Trophoblast cell (in vitro differentiated cells and primary cell): ENCODE measurements at regions not wholly inside any gene's neighbourhood (a gene's known extent, or its start where the extent isn't known, plus 50 kb on each side); places are given as distances from the start of the nearest gene placed in this dataset.

Experiments used
- DNase-seq, 2 donors: peaks; one replicate each; pipeline ENCODE4 v3.0.0-alpha.2; 2016
- H2AFZ ChIP-seq: 2 replicates; pipeline ENCODE4 v1.6.1; 2013; ENCODE audit warnings: low read length, moderate library complexity, mild to moderate bottlenecking; ENCODE audit not compliant: insufficient read depth, poor library complexity
- H2AK5ac ChIP-seq: 2 replicates; pipeline ENCODE4 v1.6.1; 2013; ENCODE audit warnings: mild to moderate bottlenecking, low read length
- H2BK120ac ChIP-seq: 2 replicates; pipeline ENCODE4 v1.6.1; 2013; ENCODE audit warnings: low read length, mild to moderate bottlenecking, moderate library complexity; ENCODE audit not compliant: insufficient read depth, poor library complexity
- H2BK12ac ChIP-seq: 2 replicates; pipeline ENCODE4 v1.6.1; 2013; ENCODE audit warnings: mild to moderate bottlenecking, low read length, moderate library complexity
- H2BK5ac ChIP-seq: 2 replicates; pipeline ENCODE4 v1.6.1; 2013; ENCODE audit warnings: low read length, low read depth, moderate library complexity, mild to moderate bottlenecking; ENCODE audit not compliant: poor library complexity
- H3K14ac ChIP-seq: 2 replicates; pipeline ENCODE4 v1.6.1; 2013; ENCODE audit warnings: mild to moderate bottlenecking, low read length
- H3K18ac ChIP-seq: 2 replicates; pipeline ENCODE4 v1.6.1; 2013; ENCODE audit warnings: mild to moderate bottlenecking, low read length
- H3K23ac ChIP-seq: 2 replicates; pipeline ENCODE4 v1.6.1; 2013; ENCODE audit warnings: low read length
- H3K27ac ChIP-seq: 2 replicates; pipeline ENCODE4 v1.5.1; 2013; ENCODE audit warnings: low read depth, mild to moderate bottlenecking, inconsistent platforms, low read length, moderate library complexity
- H3K27me3 ChIP-seq: 2 replicates; pipeline ENCODE4 v1.6.1; 2013; ENCODE audit warnings: inconsistent platforms, mild to moderate bottlenecking, low read length, moderate library complexity; ENCODE audit not compliant: insufficient read depth
- H3K36me3 ChIP-seq, 2 experiments: 1 replicate in 1 of 2; 2 replicates in 1 of 2; pipeline ENCODE4 v1.6.1; 2013; ENCODE audit warnings: low read length in 2 of 2, mild to moderate bottlenecking in 2 of 2, moderate library complexity in 1 of 2; ENCODE audit not compliant: insufficient read depth in 2 of 2, control insufficient read depth in 1 of 2
- H3K4ac ChIP-seq: 2 replicates; pipeline ENCODE4 v1.6.1; 2013; ENCODE audit warnings: low read depth, mild to moderate bottlenecking, low read length, moderate library complexity
- H3K4me1 ChIP-seq, 2 experiments: 1 replicate in 1 of 2; 2 replicates in 1 of 2; pipeline ENCODE4 v1.6.1; 2013; ENCODE audit warnings: low read length in 2 of 2, mild to moderate bottlenecking in 2 of 2, moderate library complexity in 1 of 2; ENCODE audit not compliant: insufficient read depth in 2 of 2, control insufficient read depth in 1 of 2
- H3K4me2 ChIP-seq: 2 replicates; pipeline ENCODE4 v1.6.1; 2013; ENCODE audit warnings: inconsistent platforms, mild to moderate bottlenecking, low read length, moderate library complexity
- H3K4me3 ChIP-seq: 2 replicates; pipeline ENCODE4 v1.5.1; 2013; ENCODE audit warnings: mild to moderate bottlenecking, low read depth, low read length, inconsistent platforms
- H3K79me1 ChIP-seq: one replicate; pipeline ENCODE4 v1.6.1; 2013; ENCODE audit warnings: low read length
- H3K79me2 ChIP-seq: 2 replicates; pipeline ENCODE4 v1.6.1; 2013; ENCODE audit warnings: low read length, mild to moderate bottlenecking; ENCODE audit not compliant: control insufficient read depth, insufficient read depth, poor library complexity
- H3K9ac ChIP-seq: 2 replicates; pipeline ENCODE4 v1.6.1; 2013; ENCODE audit warnings: mild to moderate bottlenecking, low read length
- H3K9me3 ChIP-seq: 2 replicates; pipeline ENCODE4 v1.6.1; 2013; ENCODE audit warnings: low read depth, mild to moderate bottlenecking, control low read depth, inconsistent platforms, low read length; ENCODE audit not compliant: insufficient read depth
- H4K12ac ChIP-seq: 2 replicates; pipeline ENCODE4 v1.6.1; 2013; ENCODE audit warnings: low read depth, mild to moderate bottlenecking, low read length, moderate library complexity
- H4K8ac ChIP-seq: 2 replicates; pipeline ENCODE4 v1.6.1; 2013; ENCODE audit warnings: low read depth, mild to moderate bottlenecking, low read length, moderate library complexity
- H4K91ac ChIP-seq: one replicate; pipeline ENCODE4 v1.6.1; 2013; ENCODE audit warnings: low read depth, mild to moderate bottlenecking, low read length, moderate library complexity
- WGBS: extraction: QIAGEN DNeasy Blood & Tissue Kit; methylation state at CpG from one replicate; pipeline ENCODE4 v1.1.7; 2013; ENCODE audit warnings: missing lambda C conversion rate; ENCODE audit not compliant: insufficient read length, insufficient coverage; ENCODE audit errors: extremely low coverage; 5-methylcytosine and 5-hydroxymethylcytosine counted together

DNA sequence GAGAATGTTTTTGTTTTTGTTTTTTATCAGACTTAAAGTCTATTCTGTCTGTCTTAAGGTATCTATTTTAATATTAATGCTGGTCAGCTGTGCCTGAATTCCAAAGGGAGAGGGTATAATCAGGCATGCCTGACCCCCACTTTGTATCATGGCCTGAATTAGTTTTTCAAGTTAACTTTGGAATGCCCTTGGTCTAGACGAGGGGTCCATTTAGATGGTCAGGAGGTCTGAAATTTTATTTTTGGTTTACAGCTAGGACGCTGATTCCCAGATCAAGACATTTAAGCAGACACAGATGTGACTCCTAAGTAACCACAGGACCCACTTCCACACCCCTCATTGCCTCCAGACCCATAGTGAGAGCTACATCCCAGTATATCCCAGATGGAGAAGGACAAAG is 189.5 kb downstream of the ARHGAP12 start:
- Histone ChIP-seq H2BK5ac (no peak overlapping the region), H3K23ac (no peak overlapping the region), H3K4me1 (peaks cover 0 to 2% of the 10 kb centered on the region in 2 experiments), H2AFZ (no peak overlapping the region), H3K14ac (no peak overlapping the region), H3K27me3 (no peaks in the 10 kb centered on the region), H2AK5ac (no peak overlapping the region), H3K4me2 (no peak overlapping the region), H3K27ac (no peak overlapping the region), H4K8ac (no peak overlapping the region), H2BK120ac (no peak overlapping the region), H4K12ac (no peak overlapping the region), H3K79me1 (no peaks in the 10 kb centered on the region), H2BK12ac (no peak overlapping the region), H3K4ac (no peak overlapping the region), H4K91ac (no peak overlapping the region), H3K9me3 (peaks cover 2% of the 10 kb centered on the region), H3K18ac (no peak overlapping the region), H3K36me3 (no peaks in the 10 kb centered on the region), H3K9ac (no peak overlapping the region), H3K79me2 (no peaks in the 10 kb centered on the region), H3K4me3 (no peak overlapping the region)
- DNase-seq, result no peak
- no CpG with 5 or more reads among the region's 2 CpGs for WGBS

DNA sequence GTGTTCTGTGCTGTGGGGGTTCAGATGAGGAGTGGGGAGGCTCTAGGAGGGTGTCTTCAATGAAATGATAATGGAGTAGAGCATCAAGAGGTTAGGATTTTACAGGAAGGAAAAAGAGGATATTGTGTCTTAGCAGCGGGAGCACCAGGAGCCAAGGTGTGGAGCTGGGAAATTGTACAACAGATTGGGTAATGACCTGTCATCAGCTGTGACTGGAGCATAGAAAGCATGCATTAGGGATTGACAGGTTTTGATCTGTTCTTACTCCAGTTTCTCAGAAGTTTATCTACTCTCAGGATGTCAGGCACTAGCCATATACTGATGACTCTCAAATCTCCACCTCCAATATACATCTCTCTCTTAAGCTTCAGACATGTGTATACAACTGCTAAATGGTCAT is 196.9 kb downstream of the ARHGAP12 start:
- no peak overlapping the region for H3K4me2 ChIP-seq
- H2AFZ ChIP-seq, result no peak overlapping the region
- no peaks in the 10 kb centered on the region for H3K4me1 ChIP-seq
- no peaks in the 10 kb centered on the region for H3K79me1 ChIP-seq
- no peak overlapping the region for H2AK5ac ChIP-seq
- H3K4ac ChIP-seq, result no peak overlapping the region
- H3K23ac ChIP-seq, result no peak overlapping the region
- H3K4me3 ChIP-seq, result no peak overlapping the region
- peaks cover 5% of the 10 kb centered on the region for H3K9me3 ChIP-seq
- no peak overlapping the region for H2BK12ac ChIP-seq
- H4K91ac ChIP-seq, result no peak overlapping the region
- no peaks in the 10 kb centered on the region for H3K36me3 ChIP-seq
- no peak overlapping the region for H3K9ac ChIP-seq
- no peak overlapping the region for H2BK120ac ChIP-seq
- H3K27me3 ChIP-seq, result no peaks in the 10 kb centered on the region
- H3K14ac ChIP-seq, result no peak overlapping the region
- H4K8ac ChIP-seq, result no peak overlapping the region
- no peak overlapping the region for H3K18ac ChIP-seq
- no peaks in the 10 kb centered on the region for H3K79me2 ChIP-seq
- no peak overlapping the region for H2BK5ac ChIP-seq
- H3K27ac ChIP-seq, result no peak overlapping the region
- no peak overlapping the region for H4K12ac ChIP-seq
- no peak for DNase-seq
- no CpG with 5 or more reads among the region's 1 CpG for WGBS

DNA sequence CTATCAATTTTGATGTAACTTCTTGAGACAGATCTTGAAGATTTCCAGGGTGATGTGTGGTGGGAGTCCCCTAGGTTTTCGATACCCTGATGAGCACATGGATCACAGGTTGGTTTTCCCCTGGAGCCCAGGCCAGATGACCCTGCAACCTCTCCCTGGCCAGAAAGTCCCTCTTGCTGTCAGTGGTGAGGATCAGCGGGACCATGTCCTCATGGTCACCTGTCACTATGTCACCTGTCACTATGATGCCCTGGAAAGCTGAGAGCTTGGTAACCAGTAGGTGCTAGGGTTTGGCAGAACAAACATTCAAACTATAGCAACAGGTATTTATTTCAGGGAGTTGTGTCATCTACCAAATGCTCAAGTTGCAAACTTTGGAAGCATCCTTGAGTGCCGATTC is 197.9 kb downstream of the ARHGAP12 start:
- no peak overlapping the region for H2BK12ac ChIP-seq
- H3K23ac ChIP-seq, result no peak overlapping the region
- no peak overlapping the region for H4K8ac ChIP-seq
- H4K91ac ChIP-seq, result no peak overlapping the region
- no peaks in the 10 kb centered on the region for H3K79me1 ChIP-seq
- no peak overlapping the region for H2BK120ac ChIP-seq
- H3K9me3 ChIP-seq, result peaks cover 3% of the 10 kb centered on the region
- no peak overlapping the region for H2BK5ac ChIP-seq
- no peaks in the 10 kb centered on the region for H3K4me1 ChIP-seq
- no peak overlapping the region for H3K27ac ChIP-seq
- no peak overlapping the region for H3K14ac ChIP-seq
- no CpG with 5 or more reads among the region's 3 CpGs for WGBS
- H3K4ac ChIP-seq, result no peak overlapping the region
- no peaks in the 10 kb centered on the region for H3K36me3 ChIP-seq
- H3K9ac ChIP-seq, result no peak overlapping the region
- H3K27me3 ChIP-seq, result no peaks in the 10 kb centered on the region
- H4K12ac ChIP-seq, result no peak overlapping the region
- no peak for DNase-seq
- no peaks in the 10 kb centered on the region for H3K79me2 ChIP-seq
- no peak overlapping the region for H3K18ac ChIP-seq
- no peak overlapping the region for H2AFZ ChIP-seq
- no peak overlapping the region for H2AK5ac ChIP-seq
- no peak overlapping the region for H3K4me3 ChIP-seq
- no peak overlapping the region for H3K4me2 ChIP-seq

DNA sequence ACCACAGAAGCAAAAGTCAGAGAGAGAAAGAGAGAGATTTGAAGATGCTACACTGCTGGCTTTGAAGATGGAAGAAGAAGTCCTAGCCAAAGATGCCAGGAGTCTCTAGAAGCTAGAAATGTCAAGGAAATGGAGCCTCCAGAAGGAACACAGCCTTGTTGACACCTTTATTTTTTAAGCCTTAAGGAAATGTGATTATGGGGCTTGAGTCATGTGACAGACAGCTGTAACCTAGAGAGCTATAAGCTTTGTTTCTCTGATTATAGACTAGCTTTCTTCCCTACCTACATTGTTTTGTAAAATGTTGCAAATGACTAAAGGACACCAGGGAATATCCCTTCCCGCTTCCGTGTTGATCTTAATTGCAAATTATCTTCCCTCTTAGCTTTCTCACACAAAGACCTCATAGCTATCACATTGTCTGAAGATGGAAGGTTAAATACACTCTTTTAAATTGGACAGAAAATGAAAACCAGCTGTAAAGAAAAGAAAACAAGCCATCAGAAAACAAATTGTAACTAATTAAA is 199.9 kb downstream of the ARHGAP12 start:
- no peak overlapping the region for H2AFZ ChIP-seq
- no peak overlapping the region for H3K14ac ChIP-seq
- no CpG with 5 or more reads among the region's 2 CpGs for WGBS

More for the DNA sequence above, 199.9 kb downstream of the ARHGAP12 start:
- no peak for DNase-seq
- no peak overlapping the region for H4K8ac ChIP-seq
- no peaks in the 10 kb centered on the region for H3K27me3 ChIP-seq
- no peak overlapping the region for H2AK5ac ChIP-seq
- H2BK5ac ChIP-seq, result no peak overlapping the region
- H3K4ac ChIP-seq, result no peak overlapping the region
- no peaks in the 10 kb centered on the region for H3K4me1 ChIP-seq
- H4K91ac ChIP-seq, result no peak overlapping the region
- H2BK120ac ChIP-seq, result no peak overlapping the region
- H3K36me3 ChIP-seq, result no peaks in the 10 kb centered on the region
- no peaks in the 10 kb centered on the region for H3K79me2 ChIP-seq
- peaks cover 3% of the 10 kb centered on the region for H3K9me3 ChIP-seq
- H2BK12ac ChIP-seq, result no peak overlapping the region
- no peaks in the 10 kb centered on the region for H3K79me1 ChIP-seq
- H3K4me2 ChIP-seq, result no peak overlapping the region
- no peak overlapping the region for H3K18ac ChIP-seq
- H4K12ac ChIP-seq, result no peak overlapping the region
- H3K9ac ChIP-seq, result no peak overlapping the region
- no peak overlapping the region for H3K23ac ChIP-seq
- H3K27ac ChIP-seq, result no peak overlapping the region
- no peak overlapping the region for H3K4me3 ChIP-seq
